GM12891 (cell line): ENCODE measurements at regions not wholly inside any gene's neighbourhood (a gene's known extent, or its start where the extent isn't known, plus 50 kb on each side); places are given as distances from the start of the nearest gene placed in this dataset.

Source experiments
- DNase-seq: peaks from one replicate; pipeline ENCODE4 v3.0.0; 2011; ENCODE audit warnings: low spot score; ENCODE audit not compliant: insufficient read length
- FAIRE-seq: peaks from 2 replicates; lab custom pipeline; 2011; peaks lifted over from hg19 to GRCh38; lab: Jason Lieb, UNC
- PAX5 ChIP-seq: IDR thresholded peaks from 2 replicates; pipeline ENCODE4 v1.6.1; 2011; ENCODE audit warnings: low read length, moderate library complexity, mild to moderate bottlenecking; ENCODE audit not compliant: insufficient read depth, severe bottlenecking
- POLR2A ChIP-seq: IDR thresholded peaks from 2 replicates; pipeline ENCODE4 v1.6.1; 2011; ENCODE audit warnings: low read depth, low read length, control low read depth
- POLR2AphosphoS5 ChIP-seq: IDR thresholded peaks from 2 replicates; pipeline ENCODE4 v1.6.1; 2011; ENCODE audit warnings: low read depth, low read length, control low read depth
- POU2F2 ChIP-seq: IDR thresholded peaks from 2 replicates; pipeline ENCODE4 v1.6.1; 2011; ENCODE audit warnings: low read depth, mild to moderate bottlenecking, control low read depth, low read length, moderate library complexity
- SPI1 ChIP-seq: IDR thresholded peaks from 2 replicates; pipeline ENCODE4 v1.6.1; 2011; ENCODE audit warnings: low read depth, low read length, control low read depth
- TAF1 ChIP-seq: IDR thresholded peaks from 2 replicates; pipeline ENCODE4 v1.6.1; 2011; ENCODE audit warnings: low read depth, low read length, control low read depth

- DNase-seq: no peak
- no peak for FAIRE-seq
- TF ChIP-seq TAF1: no peak
- TF ChIP-seq POLR2AphosphoS5: no peak
- TF ChIP-seq POU2F2: no peak
- TF ChIP-seq POLR2A: no peak
- TF ChIP-seq PAX5: no peak
- no peak for TF ChIP-seq SPI1
These were observed 62.9 kb upstream of the IL17B start for GRCh38 chr5:149441986-149442385.

DNA sequence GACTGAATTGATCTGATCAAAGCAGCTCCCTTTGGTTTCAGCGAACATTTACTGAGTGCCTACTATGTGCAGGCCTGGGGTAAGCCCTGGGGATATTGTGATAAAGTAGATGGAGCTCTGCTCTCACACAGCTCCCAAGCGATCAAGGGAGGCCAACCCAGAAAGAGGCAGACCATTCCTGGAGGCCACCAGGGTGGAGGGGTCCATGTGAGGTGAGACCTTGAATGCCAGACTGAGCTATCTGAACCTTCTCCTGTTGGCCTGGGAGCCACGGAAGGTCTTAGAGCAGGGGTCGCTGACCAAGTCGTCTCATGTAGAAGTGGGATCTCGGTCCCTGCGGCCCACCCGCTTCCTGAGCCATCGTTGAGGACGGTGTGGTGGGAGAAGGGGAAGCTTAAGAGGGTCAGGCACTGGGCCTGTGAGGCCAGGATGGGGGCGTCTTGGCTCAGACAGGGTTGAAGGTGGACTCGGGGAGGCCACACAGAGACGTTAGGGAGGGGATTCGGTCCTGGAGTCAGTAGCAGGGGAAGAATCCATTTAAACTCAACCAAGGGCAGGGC, 62.2 kb upstream of the IL17B start:
- DNase-seq (no peak), FAIRE-seq (no peak)
- TF ChIP-seq TAF1: no peak
- no peak for TF ChIP-seq SPI1
- no peak for TF ChIP-seq POLR2AphosphoS5
- TF ChIP-seq PAX5: no peak
- no peak for TF ChIP-seq POU2F2
- no peak for TF ChIP-seq POLR2A

DNA sequence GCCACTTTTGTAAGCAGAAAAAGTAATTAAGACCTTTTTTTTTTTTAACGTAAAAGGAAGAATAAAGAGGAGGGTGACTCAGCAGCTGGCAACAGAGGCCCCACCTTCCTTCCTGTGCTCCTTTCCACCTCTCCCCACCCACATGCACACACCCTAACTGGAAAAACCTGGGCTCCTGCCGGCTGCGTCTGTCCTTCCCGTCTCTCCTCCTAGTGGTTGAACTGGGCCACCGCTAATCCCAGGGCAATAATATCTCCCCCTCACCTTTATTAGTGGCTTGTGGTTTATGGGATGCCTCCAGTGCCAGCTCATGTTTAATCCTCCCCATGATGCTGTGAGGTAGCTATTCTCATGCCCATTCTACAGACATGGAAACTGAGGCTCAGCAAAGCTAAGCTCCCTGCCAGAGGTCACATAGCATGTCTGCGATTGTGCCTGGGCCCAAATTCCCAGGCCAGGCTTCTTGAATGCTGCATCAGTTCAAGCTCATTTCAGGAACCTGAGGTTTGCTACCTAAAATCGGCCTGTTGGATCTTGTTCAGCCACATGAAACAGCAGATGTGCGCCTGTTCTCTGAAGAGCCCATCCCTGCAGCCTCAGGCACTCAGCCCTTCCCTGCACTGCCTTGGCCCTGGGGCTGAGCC, 60.9 kb upstream of the IL17B start:
- DNase-seq: no peak
- TF ChIP-seq POLR2A: no peak
- no peak for TF ChIP-seq POLR2AphosphoS5
- no peak for TF ChIP-seq POU2F2
- no peak for FAIRE-seq

GRCh38 chr5:149438711-149439132, 59.6 kb upstream of the IL17B start:
- DNase-seq: no peak
- TF ChIP-seq POU2F2: no peak
- no peak for TF ChIP-seq PAX5
- no peak for TF ChIP-seq TAF1
- TF ChIP-seq POLR2A: no peak
- TF ChIP-seq SPI1: no peak
- no peak for TF ChIP-seq POLR2AphosphoS5
- FAIRE-seq: no peak

GRCh38 chr5:149438281-149438680, 59.2 kb upstream of the IL17B start:
- DNase-seq (no peak), FAIRE-seq (no peak)
- TF ChIP-seq POLR2A: no peak

DNA sequence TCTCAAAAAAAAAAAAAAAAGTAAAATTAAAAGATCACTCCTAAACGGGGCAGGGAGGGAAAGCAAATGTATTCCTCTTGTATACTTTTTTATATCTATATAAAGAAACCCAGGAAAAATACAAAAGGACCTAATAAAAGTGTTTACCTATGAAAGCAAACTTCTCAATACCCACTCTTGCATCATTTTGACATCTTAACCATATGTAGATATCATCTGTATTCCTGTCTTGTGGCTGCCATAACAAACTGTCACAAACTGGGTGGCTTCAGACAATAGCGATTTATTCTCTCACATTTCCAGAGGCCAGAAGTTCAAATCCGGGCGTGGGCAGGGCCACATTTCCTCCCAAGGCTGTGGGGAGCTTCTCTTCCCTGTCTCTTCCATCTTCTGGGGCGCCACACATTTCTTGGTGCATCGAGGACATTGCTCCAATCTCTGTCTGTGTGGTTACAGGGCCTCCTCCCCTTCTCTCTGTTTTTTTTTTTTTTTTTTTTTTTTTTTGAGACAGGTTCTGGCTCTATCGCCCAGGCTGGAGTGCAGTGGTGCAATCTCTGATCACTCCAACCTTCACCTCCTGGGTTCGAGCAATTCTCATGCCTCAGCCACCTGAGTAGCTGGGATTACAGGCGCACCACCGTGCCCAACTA, 58.4 kb upstream of the IL17B start:
- no peak for DNase-seq
- FAIRE-seq: no peak
- no peak for TF ChIP-seq POU2F2
- TF ChIP-seq SPI1: no peak
- no peak for TF ChIP-seq POLR2A
- no peak for TF ChIP-seq POLR2AphosphoS5
- no peak for TF ChIP-seq TAF1
- no peak for TF ChIP-seq PAX5

GRCh38 chr5:149435660-149436059, 56.6 kb upstream of the IL17B start:
- DNase-seq (no peak), FAIRE-seq (no peak)
- no peak for TF ChIP-seq POLR2AphosphoS5
- no peak for TF ChIP-seq TAF1
- no peak for TF ChIP-seq POU2F2
- no peak for TF ChIP-seq PAX5
- TF ChIP-seq POLR2A: no peak

- no peak for DNase-seq
- TF ChIP-seq TAF1: no peak
- TF ChIP-seq SPI1: no peak
- no peak for TF ChIP-seq POLR2AphosphoS5
- TF ChIP-seq PAX5: no peak
- no peak for TF ChIP-seq POLR2A
- TF ChIP-seq POU2F2: no peak
- no peak for FAIRE-seq
These were observed 55.9 kb upstream of the IL17B start for GRCh38 chr5:149435015-149435376.

DNA sequence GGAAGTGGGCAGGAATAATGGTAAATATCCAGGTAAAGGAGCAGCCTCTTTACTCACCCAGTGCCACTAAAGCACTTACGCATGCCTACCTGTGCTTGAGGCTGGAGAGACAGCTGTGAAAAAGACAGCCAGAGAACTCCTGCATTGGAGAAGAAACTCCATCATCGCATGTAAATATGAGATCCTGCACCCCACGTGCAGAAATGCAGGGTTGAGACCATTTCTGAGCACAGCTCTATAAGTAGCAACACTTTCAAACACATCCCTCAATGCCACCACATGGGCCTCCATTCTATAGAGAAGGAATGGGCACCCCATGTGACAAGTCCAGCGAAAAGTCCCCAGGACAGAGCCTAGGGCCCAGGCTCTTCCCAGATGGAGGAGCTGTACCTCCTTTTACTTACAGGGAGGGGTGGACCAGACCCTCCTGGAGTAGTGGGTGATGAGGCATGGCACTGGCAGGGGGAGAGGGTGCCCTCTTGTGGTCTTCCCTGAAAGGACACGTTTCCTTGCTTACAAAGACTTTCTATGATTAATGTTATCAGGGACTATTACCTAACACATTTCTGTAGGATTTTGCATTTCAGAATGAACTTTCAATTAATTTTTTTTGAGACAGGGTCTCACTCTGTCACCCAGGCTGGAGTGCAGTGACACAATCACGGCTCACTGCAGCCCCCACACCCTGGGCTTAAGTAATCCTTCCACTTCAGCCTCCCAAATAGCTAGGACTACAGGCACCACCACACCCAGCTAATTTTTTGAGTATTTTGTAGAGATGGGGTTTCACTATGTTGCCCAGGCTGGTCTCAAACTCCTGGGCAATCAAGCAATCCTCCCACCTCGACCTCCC, 55.3 kb upstream of the IL17B start:
- DNase-seq (peak; percentile 47), FAIRE-seq (peak; percentile 62)
- TF ChIP-seq PAX5 (no peak), POU2F2 (no peak), TAF1 (no peak), POLR2A (no peak), POLR2AphosphoS5 (no peak), SPI1 (no peak)

DNA sequence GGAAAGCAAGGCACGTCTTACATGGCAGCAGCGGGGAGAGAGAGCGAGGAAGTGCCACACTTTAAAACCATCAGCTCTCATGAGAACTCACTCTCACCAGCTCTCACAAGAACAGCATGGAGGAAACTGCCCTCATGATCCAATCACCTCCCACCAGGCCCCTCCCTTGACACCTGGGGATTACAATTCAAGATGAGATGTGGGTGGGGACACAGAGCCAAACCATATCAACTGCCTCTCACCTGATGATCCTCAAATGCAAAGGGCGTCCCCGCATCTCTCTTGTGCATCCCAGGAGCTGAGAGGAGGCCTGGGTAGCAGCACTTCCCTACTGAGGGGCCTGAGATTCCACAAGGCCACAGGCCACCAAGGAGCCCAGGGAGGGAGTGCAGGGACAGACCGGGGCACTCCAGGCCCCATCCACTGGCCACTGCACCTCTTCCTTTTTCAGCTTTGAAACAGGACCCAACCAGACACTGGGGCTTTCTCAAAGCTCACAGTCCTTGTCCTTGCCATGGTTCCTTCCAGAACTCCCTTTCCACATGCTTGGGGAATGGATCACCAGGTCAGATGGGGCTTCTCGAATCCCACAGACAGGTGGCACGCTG, 54.5 kb upstream of the IL17B start:
- TF ChIP-seq POU2F2 (no peak), SPI1 (no peak), TAF1 (no peak), PAX5 (no peak), POLR2AphosphoS5 (no peak), POLR2A (no peak)
- no peak for DNase-seq
- no peak for FAIRE-seq
